ENCODE measurements at regions not wholly inside any gene's neighbourhood (a gene's known extent, or its start where the extent isn't known, plus 50 kb on each side); places are given as distances from the start of the nearest gene placed in this dataset.

GRCh38 chr4:29304595-29304994 is 1415.6 kb upstream of the PCDH7 start:
- TF ChIP-seq, protein P1, sequence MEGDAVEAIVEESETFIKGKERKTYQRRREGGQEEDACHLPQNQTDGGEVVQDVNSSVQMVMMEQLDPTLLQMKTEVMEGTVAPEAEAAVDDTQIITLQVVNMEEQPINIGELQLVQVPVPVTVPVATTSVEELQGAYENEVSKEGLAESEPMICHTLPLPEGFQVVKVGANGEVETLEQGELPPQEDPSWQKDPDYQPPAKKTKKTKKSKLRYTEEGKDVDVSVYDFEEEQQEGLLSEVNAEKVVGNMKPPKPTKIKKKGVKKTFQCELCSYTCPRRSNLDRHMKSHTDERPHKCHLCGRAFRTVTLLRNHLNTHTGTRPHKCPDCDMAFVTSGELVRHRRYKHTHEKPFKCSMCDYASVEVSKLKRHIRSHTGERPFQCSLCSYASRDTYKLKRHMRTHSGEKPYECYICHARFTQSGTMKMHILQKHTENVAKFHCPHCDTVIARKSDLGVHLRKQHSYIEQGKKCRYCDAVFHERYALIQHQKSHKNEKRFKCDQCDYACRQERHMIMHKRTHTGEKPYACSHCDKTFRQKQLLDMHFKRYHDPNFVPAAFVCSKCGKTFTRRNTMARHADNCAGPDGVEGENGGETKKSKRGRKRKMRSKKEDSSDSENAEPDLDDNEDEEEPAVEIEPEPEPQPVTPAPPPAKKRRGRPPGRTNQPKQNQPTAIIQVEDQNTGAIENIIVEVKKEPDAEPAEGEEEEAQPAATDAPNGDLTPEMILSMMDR (IDR thresholded peaks at IDR 0.05), result no peak
- no peak for TF ChIP-seq POLR2A (IDR thresholded peaks at IDR 0.05; ENCODE audit: low read depth)
- no peak for TF ChIP-seq EP300 (IDR thresholded peaks at IDR 0.05)
- intact Hi-C loops (cut with DNase I), result no loop called here

GRCh38 chr4:29307256-29307655 is 1412.9 kb upstream of the PCDH7 start:
- Histone ChIP-seq H3K27me3 (no peaks in the 10 kb centered on the region), H3K4me1 (no peaks in the 10 kb centered on the region), H3K9me3 (no peaks in the 10 kb centered on the region), H3K4me3 (no peak overlapping the region), H3K36me3 (no peaks in the 10 kb centered on the region), H3K27ac (replicated peaks in 1 of 4) (no peak overlapping the region)
- no peak for DNase-seq (ENCODE audit: extremely low spot score)
- TF ChIP-seq POLR2AphosphoS5 (IDR thresholded peaks at IDR 0.05), result no peak
- TF ChIP-seq EP300 (IDR thresholded peaks at IDR 0.05), result no peak
- no peak for TF ChIP-seq POLR2A (IDR thresholded peaks at IDR 0.05; ENCODE audit: low read depth)
- TF ChIP-seq, protein P1 (IDR thresholded peaks at IDR 0.05), result no peak
- intact Hi-C loops (cut with DNase I), result no loop called here

More at GRCh38 chr4:29304595-29304994, 1415.6 kb upstream of the PCDH7 start:
- no peaks in the 10 kb centered on the region for H3K27me3 ChIP-seq
- H3K4me3 ChIP-seq, result no peak overlapping the region
- H3K36me3 ChIP-seq, result no peaks in the 10 kb centered on the region
- 86% methylated on average over 3 of the region's 3 CpGs for WGBS
- DNase-seq (ENCODE audit: extremely low spot score), result no peak
- H3K9me3 ChIP-seq, result no peaks in the 10 kb centered on the region
- H3K27ac ChIP-seq (replicated peaks in 1 of 4), result no peak overlapping the region
- H3K4me1 ChIP-seq, result no peaks in the 10 kb centered on the region

DNA sequence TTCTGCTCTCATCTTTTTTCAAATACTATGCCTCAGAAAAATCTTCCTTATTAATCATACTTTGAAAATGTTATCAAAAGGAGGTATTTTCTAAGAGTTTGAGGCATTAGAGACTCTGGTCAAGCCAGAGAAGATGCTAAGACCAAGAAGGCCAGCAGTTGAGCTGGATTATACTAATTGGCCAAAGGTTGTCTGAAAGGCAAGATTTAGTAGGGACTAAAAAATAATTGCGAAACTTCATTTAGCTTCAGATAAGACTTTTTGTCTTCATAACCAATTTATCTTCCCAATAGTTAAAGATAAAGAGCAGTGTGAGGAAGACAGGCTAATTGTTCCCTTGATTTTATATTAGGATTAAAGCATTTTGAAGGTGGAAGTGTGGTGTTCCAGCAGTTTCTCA is 1412.4 kb upstream of the PCDH7 start:
- intact Hi-C loops (cut with DNase I), result no loop called here
- Histone ChIP-seq H3K27ac (replicated peaks in 1 of 4) (no peak overlapping the region), H3K4me1 (no peaks in the 10 kb centered on the region), H3K36me3 (no peaks in the 10 kb centered on the region), H3K27me3 (no peaks in the 10 kb centered on the region), H3K4me3 (no peak overlapping the region), H3K9me3 (no peaks in the 10 kb centered on the region)
- WGBS, result 97% methylated on average over 1 of the region's 1 CpG
- DNase-seq (ENCODE audit: extremely low spot score), result no peak
- TF ChIP-seq EP300 (IDR thresholded peaks at IDR 0.05) (no peak), POLR2A (IDR thresholded peaks at IDR 0.05; ENCODE audit: low read depth) (no peak), POLR2AphosphoS5 (IDR thresholded peaks at IDR 0.05) (no peak)
- TF ChIP-seq, protein P1 (IDR thresholded peaks at IDR 0.05), result no peak

GRCh38 chr4:29309050-29309449 is 1411.1 kb upstream of the PCDH7 start:
- H3K4me1 ChIP-seq, result no peaks in the 10 kb centered on the region
- no peak overlapping the region for H3K27ac ChIP-seq (replicated peaks in 1 of 4)
- DNase-seq (ENCODE audit: extremely low spot score), result no peak
- intact Hi-C loops (cut with DNase I), result no loop called here
- WGBS, result 44% methylated on average over 3 of the region's 3 CpGs
- TF ChIP-seq, protein P1 (IDR thresholded peaks at IDR 0.05), result no peak
- TF ChIP-seq POLR2A (IDR thresholded peaks at IDR 0.05; ENCODE audit: low read depth) (no peak), EP300 (IDR thresholded peaks at IDR 0.05) (no peak), POLR2AphosphoS5 (IDR thresholded peaks at IDR 0.05) (no peak)
- no peaks in the 10 kb centered on the region for H3K27me3 ChIP-seq
- H3K36me3 ChIP-seq, result no peaks in the 10 kb centered on the region
- no peaks in the 10 kb centered on the region for H3K9me3 ChIP-seq
- no peak overlapping the region for H3K4me3 ChIP-seq

- TF ChIP-seq, protein P1 (IDR thresholded peaks at IDR 0.05), result no peak
- TF ChIP-seq POLR2A (IDR thresholded peaks at IDR 0.05; ENCODE audit: low read depth) (no peak), POLR2AphosphoS5 (IDR thresholded peaks at IDR 0.05) (no peak), EP300 (IDR thresholded peaks at IDR 0.05) (no peak)
- H3K9me3 ChIP-seq, result no peaks in the 10 kb centered on the region
- no peaks in the 10 kb centered on the region for H3K36me3 ChIP-seq
- intact Hi-C loops (cut with DNase I), result no loop called here
- no peak for DNase-seq (ENCODE audit: extremely low spot score)
- no peak overlapping the region for H3K27ac ChIP-seq (replicated peaks in 1 of 4)
- no peaks in the 10 kb centered on the region for H3K4me1 ChIP-seq
- no peaks in the 10 kb centered on the region for H3K27me3 ChIP-seq
- no peak overlapping the region for H3K4me3 ChIP-seq
These were observed 1409.9 kb upstream of the PCDH7 start for GRCh38 chr4:29310252-29310651.

All from esophagus muscularis mucosa (tissue), 4 donors.